Endodermal cell (in vitro differentiated cells): ENCODE measurements at regions not wholly inside any gene's neighbourhood (a gene's known extent, or its start where the extent isn't known, plus 50 kb on each side); places are given as distances from the start of the nearest gene placed in this dataset.

Source experiments
- DNase-seq: peaks from one replicate; pipeline ENCODE4 v3.0.0-alpha.2; 2017
- H3K27ac ChIP-seq: 2 replicates; pipeline ENCODE4 v1.5.1; 2013; ENCODE audit warnings: mild to moderate bottlenecking, low read depth, low read length, moderate library complexity
- H3K27me3 ChIP-seq: 2 replicates; pipeline ENCODE4 v1.6.1; 2013; ENCODE audit warnings: mild to moderate bottlenecking, low read length, moderate library complexity; ENCODE audit not compliant: insufficient read depth, control insufficient read depth, poor library complexity, severe bottlenecking
- H3K36me3 ChIP-seq: 2 replicates; pipeline ENCODE4 v1.7.0; 2013; ENCODE audit warnings: mild to moderate bottlenecking, low read length, moderate library complexity; ENCODE audit not compliant: control insufficient read depth, insufficient read depth
- H3K4me1 ChIP-seq: one replicate; pipeline ENCODE4 v1.7.0; 2013; ENCODE audit warnings: low read length; ENCODE audit not compliant: control insufficient read depth, insufficient read depth
- H3K4me3 ChIP-seq: 2 replicates; pipeline ENCODE4 v1.5.1; 2013; ENCODE audit warnings: mild to moderate bottlenecking, low read length, moderate library complexity
- H3K9ac ChIP-seq: 2 replicates; pipeline ENCODE4 v1.6.1; 2013; ENCODE audit warnings: mild to moderate bottlenecking, low read length, moderate library complexity; ENCODE audit not compliant: poor library complexity, severe bottlenecking; ENCODE audit errors: extremely low read depth
- H3K9me3 ChIP-seq: 2 replicates; pipeline ENCODE4 v1.6.1; 2013; ENCODE audit warnings: mild to moderate bottlenecking, low read length, moderate library complexity; ENCODE audit not compliant: control insufficient read depth
- H3K27ac Mint-ChIP-seq: 2 replicates; pipeline ENCODE4 v1.8.0; 2020; ENCODE audit warnings: mixed read lengths
- H3K27me3 Mint-ChIP-seq: 2 replicates; pipeline ENCODE4 v1.8.0; 2021; ENCODE audit warnings: mild to moderate bottlenecking, mixed read lengths; ENCODE audit not compliant: insufficient read depth
- H3K36me3 Mint-ChIP-seq: 2 replicates; pipeline ENCODE4 v1.8.0; 2020; ENCODE audit warnings: low read depth, mixed read lengths
- H3K4me1 Mint-ChIP-seq: 2 replicates; pipeline ENCODE4 v1.8.0; 2020; ENCODE audit warnings: mixed read lengths
- H3K4me3 Mint-ChIP-seq: 2 replicates; pipeline ENCODE4 v1.8.0; 2020; ENCODE audit warnings: mild to moderate bottlenecking, moderate library complexity, mixed read lengths
- H3K9me3 Mint-ChIP-seq: 2 replicates; pipeline ENCODE4 v1.8.0; 2020; ENCODE audit warnings: mild to moderate bottlenecking, mixed read lengths
- WGBS, 2 experiments: methylation state at CpG; one replicate each; pipeline versions ENCODE4 v1.1.5 to v1.1.7; 2013; ENCODE audit warnings: missing lambda C conversion rate in 2 of 2, mixed read lengths in 1 of 2; ENCODE audit not compliant: insufficient coverage in 1 of 2, insufficient read length in 1 of 2; 5-methylcytosine and 5-hydroxymethylcytosine counted together
- TF ChIP-seq, protein P1 (sequence below): fragments of 200-600 bp; sonication (generic); conservative IDR thresholded peaks from 2 replicates; pipeline ENCODE4 v1.5.0; 2021; ENCODE audit warnings: antibody characterized with exemption, mild to moderate bottlenecking

DNA sequence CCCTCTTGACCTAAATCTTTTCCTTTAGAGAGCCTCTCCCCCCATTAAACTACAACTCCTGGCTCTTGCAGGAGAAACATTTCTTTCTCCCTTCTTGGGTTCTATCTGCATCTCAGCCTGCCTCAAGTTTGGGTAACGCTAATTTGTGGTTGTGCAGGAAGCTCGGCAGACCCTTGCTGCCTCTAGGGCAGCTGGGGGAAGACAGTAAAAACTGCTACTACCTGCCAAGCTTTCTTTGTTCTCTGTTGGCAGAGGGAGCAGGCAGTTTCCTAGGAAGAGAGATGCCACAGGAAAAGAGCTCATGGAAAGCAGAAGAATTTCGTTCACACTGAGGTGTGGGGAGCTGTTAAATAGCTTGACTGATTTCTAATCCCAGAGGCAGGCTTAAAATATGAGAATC is 555.6 kb upstream of the IGFBP7 start:
- H3K27me3 Mint-ChIP-seq, result no peaks in the 10 kb centered on the region
- H3K27ac Mint-ChIP-seq, result no peak overlapping the region
- Histone ChIP-seq H3K4me3 (no peak overlapping the region), H3K4me1 (no peaks in the 10 kb centered on the region), H3K36me3 (no peaks in the 10 kb centered on the region), H3K9me3 (no peaks in the 10 kb centered on the region), H3K27me3 (no peaks in the 10 kb centered on the region), H3K27ac (no peak overlapping the region), H3K9ac (no peak overlapping the region)
- H3K4me1 Mint-ChIP-seq, result no peaks in the 10 kb centered on the region
- 71 to 87% methylated on average over 1 to 3 of the region's 3 CpGs for WGBS, 2 experiments
- no peaks in the 10 kb centered on the region for H3K36me3 Mint-ChIP-seq
- TF ChIP-seq, protein P1, sequence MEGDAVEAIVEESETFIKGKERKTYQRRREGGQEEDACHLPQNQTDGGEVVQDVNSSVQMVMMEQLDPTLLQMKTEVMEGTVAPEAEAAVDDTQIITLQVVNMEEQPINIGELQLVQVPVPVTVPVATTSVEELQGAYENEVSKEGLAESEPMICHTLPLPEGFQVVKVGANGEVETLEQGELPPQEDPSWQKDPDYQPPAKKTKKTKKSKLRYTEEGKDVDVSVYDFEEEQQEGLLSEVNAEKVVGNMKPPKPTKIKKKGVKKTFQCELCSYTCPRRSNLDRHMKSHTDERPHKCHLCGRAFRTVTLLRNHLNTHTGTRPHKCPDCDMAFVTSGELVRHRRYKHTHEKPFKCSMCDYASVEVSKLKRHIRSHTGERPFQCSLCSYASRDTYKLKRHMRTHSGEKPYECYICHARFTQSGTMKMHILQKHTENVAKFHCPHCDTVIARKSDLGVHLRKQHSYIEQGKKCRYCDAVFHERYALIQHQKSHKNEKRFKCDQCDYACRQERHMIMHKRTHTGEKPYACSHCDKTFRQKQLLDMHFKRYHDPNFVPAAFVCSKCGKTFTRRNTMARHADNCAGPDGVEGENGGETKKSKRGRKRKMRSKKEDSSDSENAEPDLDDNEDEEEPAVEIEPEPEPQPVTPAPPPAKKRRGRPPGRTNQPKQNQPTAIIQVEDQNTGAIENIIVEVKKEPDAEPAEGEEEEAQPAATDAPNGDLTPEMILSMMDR, result no peak
- H3K9me3 Mint-ChIP-seq, result no peaks in the 10 kb centered on the region
- no peak overlapping the region for H3K4me3 Mint-ChIP-seq
- DNase-seq, result no peak

DNA sequence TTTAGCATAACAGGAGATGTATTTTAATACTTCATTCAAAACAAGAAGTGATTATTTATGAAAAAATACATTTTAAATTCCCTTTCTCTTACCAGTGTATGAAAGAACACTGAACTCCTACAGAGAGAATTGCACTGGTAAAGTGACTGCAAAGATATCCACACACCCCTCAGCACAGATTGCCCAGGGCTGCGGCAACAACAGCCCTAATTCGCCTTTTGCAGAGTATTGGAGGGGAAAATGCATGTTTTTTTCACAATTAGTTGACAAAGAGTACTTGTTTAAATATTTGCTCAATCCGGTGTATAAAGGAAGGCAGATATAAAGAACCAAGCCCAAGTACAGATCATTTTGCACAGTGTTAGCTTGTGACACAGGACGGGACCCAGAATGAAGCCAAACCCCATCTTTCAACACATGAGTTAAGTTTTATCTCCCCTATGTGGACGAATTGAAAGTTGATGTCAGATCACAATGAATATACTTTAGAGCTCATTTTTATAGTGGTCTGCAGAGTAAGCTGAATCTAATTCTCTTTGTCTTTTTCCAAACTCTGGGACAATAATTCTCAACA is 551.4 kb upstream of the IGFBP7 start:
- H3K4me1 Mint-ChIP-seq, result no peaks in the 10 kb centered on the region
- WGBS, 2 experiments, result 86 to 94% methylated on average over 1 to 5 of the region's 5 CpGs
- no peaks in the 10 kb centered on the region for H3K27me3 Mint-ChIP-seq
- no peaks in the 10 kb centered on the region for H3K36me3 Mint-ChIP-seq
- Histone ChIP-seq H3K27ac (no peak overlapping the region), H3K27me3 (no peaks in the 10 kb centered on the region), H3K4me3 (no peak overlapping the region), H3K4me1 (no peaks in the 10 kb centered on the region), H3K36me3 (no peaks in the 10 kb centered on the region), H3K9me3 (no peaks in the 10 kb centered on the region), H3K9ac (no peak overlapping the region)
- DNase-seq, result no peak
- H3K27ac Mint-ChIP-seq, result no peak overlapping the region
- no peak overlapping the region for H3K4me3 Mint-ChIP-seq
- TF ChIP-seq, protein P1, result no peak
- H3K9me3 Mint-ChIP-seq, result no peaks in the 10 kb centered on the region

DNA sequence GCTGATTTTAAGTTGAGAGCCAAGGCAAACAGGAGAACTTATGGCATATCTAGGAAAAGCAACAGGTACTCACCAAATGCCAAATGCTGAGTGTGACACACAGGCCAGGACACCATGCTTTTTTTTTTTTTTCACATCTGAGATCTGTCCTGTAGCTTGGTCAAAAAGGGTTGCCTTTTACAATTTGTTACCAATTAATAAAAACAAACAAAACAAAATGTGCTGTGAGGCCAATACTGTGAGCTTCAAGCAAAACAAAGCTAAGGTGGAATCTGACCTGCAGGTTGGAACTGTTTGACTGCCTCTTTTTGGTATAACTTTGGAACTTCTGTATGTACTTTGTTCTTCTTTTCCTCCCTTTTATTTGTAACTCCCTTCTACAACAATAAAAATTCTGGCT is 548.5 kb upstream of the IGFBP7 start:
- Mint-ChIP-seq H3K4me1 (no peaks in the 10 kb centered on the region), H3K27me3 (no peaks in the 10 kb centered on the region), H3K27ac (no peak overlapping the region), H3K36me3 (no peaks in the 10 kb centered on the region), H3K4me3 (no peak overlapping the region), H3K9me3 (no peaks in the 10 kb centered on the region)
- DNase-seq, result no peak
- H3K9ac ChIP-seq, result no peak overlapping the region
- TF ChIP-seq, protein P1, result no peak
- no peak overlapping the region for H3K4me3 ChIP-seq
- no peak overlapping the region for H3K27ac ChIP-seq
- H3K36me3 ChIP-seq, result no peaks in the 10 kb centered on the region
- no peaks in the 10 kb centered on the region for H3K9me3 ChIP-seq
- no peaks in the 10 kb centered on the region for H3K27me3 ChIP-seq
- H3K4me1 ChIP-seq, result no peaks in the 10 kb centered on the region
